HG02588 (cell line): ENCODE measurements at regions not wholly inside any gene's neighbourhood (a gene's known extent, or its start where the extent isn't known, plus 50 kb on each side); places are given as distances from the start of the nearest gene placed in this dataset.

Source experiments
- ATAC-seq: cut with Tn5 transposase; IDR thresholded peaks from one replicate; pipeline ENCODE4 v1.9.1; 2021; ENCODE audit warnings: mild to moderate bottlenecking, moderate library complexity; ENCODE audit not compliant: unreplicated experiment

- no peak for ATAC-seq
These were observed 57.2 kb upstream of the PITRM1 start for GRCh38 chr10:3229815-3230214.

GRCh38 chr10:3228629-3228945 lies 56.0 kb upstream of the PITRM1 start:
- no peak for ATAC-seq

GRCh38 chr10:3226960-3227744 lies 54.6 kb upstream of the PITRM1 start:
- ATAC-seq: no peak

- no peak for ATAC-seq
These were observed 53.0 kb upstream of the PITRM1 start for GRCh38 chr10:3225561-3225960.

GRCh38 chr10:3224241-3224640 lies 51.7 kb upstream of the PITRM1 start:
- no peak for ATAC-seq

- no peak for ATAC-seq
These were observed 50.0 kb upstream of the PITRM1 start for GRCh38 chr10:3222626-3223025.
